Stimulated activated CD4-positive, alpha-beta T cell treated with anti-CD3 and anti-CD28 coated beads, Interleukin-15, amount 100 ng/mL, for 1 hour (primary cell): ENCODE measurements at regions not wholly inside any gene's neighbourhood (a gene's known extent, or its start where the extent isn't known, plus 50 kb on each side); places are given as distances from the start of the nearest gene placed in this dataset.
"Not testable (repeated sequence)": the region's sequence is repeated elsewhere in the genome, so short reads cannot be mapped to it uniquely, and the experiment has no call there.

Experiments
- DNase-seq, 2 donors: peaks; one replicate each; pipeline ENCODE4 v3.0.0-alpha.2; 2020; ENCODE audit warnings: low read depth in 1 of 2, low spot score in 1 of 2

- not testable (repeated sequence) for DNase-seq
These were observed 155.1 kb downstream of the AVL9 start for GRCh38 chr7:32650356-32650755.

GRCh38 chr7:32648408-32649156 is 153.3 kb downstream of the AVL9 start:
- DNase-seq: no peak

DNA sequence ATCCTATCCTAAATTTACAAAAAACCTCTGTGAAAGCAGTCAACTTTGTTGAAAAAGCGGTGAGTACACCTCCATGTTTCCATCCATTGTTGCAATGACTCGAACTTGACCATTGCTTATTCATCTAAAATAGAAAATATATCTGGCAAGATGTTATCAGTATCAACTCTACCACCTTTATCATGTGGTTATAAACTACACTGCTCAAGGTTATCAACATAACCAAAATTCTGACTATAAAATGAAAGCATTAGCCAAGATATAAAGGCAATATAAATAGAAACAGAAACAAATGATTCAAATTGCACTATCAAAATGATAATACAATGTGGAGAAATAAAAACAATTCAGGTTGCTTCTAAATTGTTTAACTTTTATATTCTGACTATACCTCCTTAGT is 150.0 kb downstream of the AVL9 start:
- not testable (repeated sequence) for DNase-seq

DNA sequence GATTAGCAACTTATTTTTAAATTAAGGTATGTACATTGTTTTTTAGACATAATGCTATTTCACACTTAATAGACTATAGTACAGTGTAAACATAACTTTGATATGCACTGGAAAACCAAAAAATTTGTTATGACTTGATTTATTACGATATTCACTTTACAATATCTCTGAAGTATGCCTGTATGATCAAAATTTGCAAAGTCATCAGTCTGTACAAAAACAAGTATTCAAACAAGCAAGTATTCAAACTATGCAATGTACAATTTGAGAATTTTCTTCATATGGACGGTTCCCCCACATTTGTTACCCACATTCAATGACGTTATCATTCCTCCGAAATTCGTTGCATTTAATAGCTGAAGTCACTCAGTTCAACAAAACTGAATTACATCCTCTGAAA is 147.9 kb downstream of the AVL9 start:
- DNase-seq: no peak

DNA sequence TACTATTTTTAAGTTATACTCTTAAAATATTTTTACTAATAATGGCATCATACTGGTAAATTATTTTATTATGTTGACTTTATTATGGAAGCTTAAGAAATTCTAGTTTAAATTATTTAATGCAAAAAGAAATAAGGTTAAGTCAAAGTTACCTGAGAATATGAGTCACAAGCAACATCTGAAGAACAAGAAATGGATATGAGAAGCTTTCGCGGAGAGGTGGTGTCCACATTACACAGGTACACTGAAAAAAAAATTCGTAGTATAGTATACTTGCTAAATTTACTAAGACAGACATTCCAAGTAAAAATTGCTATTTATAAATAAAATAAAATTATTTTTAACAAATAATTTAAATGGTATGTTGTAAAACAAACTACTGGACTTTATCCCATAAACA is 143.8 kb downstream of the AVL9 start:
- no peak for DNase-seq

DNA sequence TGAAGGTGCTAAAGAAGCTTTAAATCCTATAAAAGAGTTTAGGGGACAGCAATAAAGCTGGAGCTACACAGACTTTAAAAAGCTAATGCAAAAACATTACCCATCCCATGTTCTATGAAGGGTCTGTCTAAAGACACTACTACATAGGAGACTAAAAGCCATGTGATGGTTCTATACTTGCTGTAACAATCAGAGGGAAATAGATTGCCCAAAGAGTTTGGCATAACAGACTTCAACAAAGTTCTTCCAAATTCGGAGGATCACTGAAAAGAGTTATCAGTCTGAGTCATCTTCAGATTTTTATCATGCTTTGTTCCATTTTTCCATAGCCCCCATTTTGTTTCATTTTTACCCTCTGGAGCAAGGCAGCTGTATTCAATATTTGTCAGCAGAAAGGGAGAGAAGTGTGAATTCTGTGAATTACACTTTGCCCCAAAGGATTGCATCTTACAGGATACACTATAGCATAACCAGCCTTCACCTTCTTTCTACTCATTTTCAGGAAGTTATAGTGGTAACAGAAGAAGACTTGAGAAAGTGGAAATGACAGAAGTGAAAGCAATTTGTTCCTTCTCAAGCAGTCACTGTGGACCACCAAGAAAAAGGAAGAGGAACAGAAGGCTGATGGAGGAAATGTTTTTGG is 143.3 kb downstream of the AVL9 start:
- DNase-seq: not testable (repeated sequence)
